Nephron (organoid): ENCODE measurements at regions not wholly inside any gene's neighbourhood (a gene's known extent, or its start where the extent isn't known, plus 50 kb on each side); places are given as distances from the start of the nearest gene placed in this dataset.

Experiments used
- H3K27ac Mint-ChIP-seq, 3 experiments: 2 replicates each; pipeline ENCODE4 v1.8.0; 2020; ENCODE audit warnings: mixed read lengths in 3 of 3, mild to moderate bottlenecking in 2 of 3, moderate library complexity in 1 of 3
- H3K27me3 Mint-ChIP-seq: 2 replicates; pipeline ENCODE4 v1.8.0; 2021; ENCODE audit warnings: low read depth, mild to moderate bottlenecking, moderate library complexity, mixed read lengths
- H3K36me3 Mint-ChIP-seq: 2 replicates; pipeline ENCODE4 v1.8.0; 2020; ENCODE audit warnings: low read depth, mixed read lengths
- H3K4me1 Mint-ChIP-seq: 2 replicates; pipeline ENCODE4 v1.8.0; 2020; ENCODE audit warnings: mixed read lengths
- H3K4me3 Mint-ChIP-seq, 3 experiments: 2 replicates each; pipeline ENCODE4 v1.8.0; 2020; ENCODE audit warnings: mild to moderate bottlenecking in 3 of 3, mixed read lengths in 3 of 3, moderate library complexity in 2 of 3
- H3K9me3 Mint-ChIP-seq: 2 replicates; pipeline ENCODE4 v1.8.0; 2020; ENCODE audit warnings: mixed read lengths
- CTCF ChIP-seq, 3 experiments: fragments of 200-600 bp; sonication (generic); IDR thresholded peaks; one replicate each; pipeline ENCODE4 v1.5.0; 2021; ENCODE audit warnings: antibody characterized with exemption in 3 of 3; ENCODE audit not compliant: unreplicated experiment in 3 of 3

DNA sequence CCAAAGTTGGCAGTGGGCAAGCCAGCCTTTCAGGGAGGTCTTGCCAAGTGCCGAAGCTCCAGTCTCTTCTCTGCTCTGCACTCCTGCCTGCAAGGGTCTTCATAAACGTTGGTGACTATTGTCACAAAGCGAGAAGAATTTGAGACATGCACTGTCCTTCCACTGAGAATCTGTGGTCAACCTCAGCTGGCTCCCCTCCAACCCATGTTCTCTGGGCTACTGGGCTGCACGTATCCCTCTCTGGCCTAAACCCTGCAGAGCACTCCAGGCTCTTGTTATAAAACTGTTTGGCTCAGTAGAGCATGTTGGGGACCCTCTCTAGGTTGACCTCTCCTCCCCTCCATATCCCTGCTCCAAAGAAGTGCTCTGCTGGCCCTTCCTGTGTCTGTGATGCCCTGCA, 260.4 kb upstream of the NFE2L3 start:
- H3K27ac Mint-ChIP-seq, result no peak overlapping the region
- H3K36me3 Mint-ChIP-seq, result no peaks in the 10 kb centered on the region
- H3K4me1 Mint-ChIP-seq, result peaks cover 41% of the 10 kb centered on the region

DNA sequence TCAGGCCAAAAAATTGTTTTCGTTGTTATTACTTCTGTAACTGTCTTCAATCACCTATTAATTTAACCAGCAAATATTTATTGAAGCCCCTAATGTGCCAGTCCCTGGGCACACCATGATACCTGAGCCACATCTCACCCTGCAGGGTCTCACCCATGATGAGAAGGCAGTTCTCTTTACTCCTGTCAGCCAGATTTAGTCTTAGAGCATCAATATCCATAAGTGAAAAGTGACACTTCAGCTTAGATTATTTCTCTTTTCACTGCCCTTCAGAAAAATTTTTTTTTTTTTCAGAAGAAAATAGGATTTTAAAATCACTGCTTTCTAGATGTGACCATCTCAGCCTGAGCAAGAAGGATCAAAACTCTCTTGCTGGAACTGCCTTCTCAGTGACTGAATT, 258.6 kb upstream of the NFE2L3 start:
- Mint-ChIP-seq H3K36me3 (no peaks in the 10 kb centered on the region), H3K27ac (peak overlapping the region; percentile 78 to 99 (median 86)), H3K27me3 (peaks cover 20% of the 10 kb centered on the region)

More for the DNA sequence above, 260.4 kb upstream of the NFE2L3 start:
- no peak for TF ChIP-seq CTCF (IDR thresholded peaks at IDR 0.05; ENCODE audit: unreplicated experiment in 3 of 3)
- Mint-ChIP-seq H3K9me3 (no peaks in the 10 kb centered on the region), H3K27me3 (peaks cover 25% of the 10 kb centered on the region), H3K4me3 (no peak overlapping the region)

DNA sequence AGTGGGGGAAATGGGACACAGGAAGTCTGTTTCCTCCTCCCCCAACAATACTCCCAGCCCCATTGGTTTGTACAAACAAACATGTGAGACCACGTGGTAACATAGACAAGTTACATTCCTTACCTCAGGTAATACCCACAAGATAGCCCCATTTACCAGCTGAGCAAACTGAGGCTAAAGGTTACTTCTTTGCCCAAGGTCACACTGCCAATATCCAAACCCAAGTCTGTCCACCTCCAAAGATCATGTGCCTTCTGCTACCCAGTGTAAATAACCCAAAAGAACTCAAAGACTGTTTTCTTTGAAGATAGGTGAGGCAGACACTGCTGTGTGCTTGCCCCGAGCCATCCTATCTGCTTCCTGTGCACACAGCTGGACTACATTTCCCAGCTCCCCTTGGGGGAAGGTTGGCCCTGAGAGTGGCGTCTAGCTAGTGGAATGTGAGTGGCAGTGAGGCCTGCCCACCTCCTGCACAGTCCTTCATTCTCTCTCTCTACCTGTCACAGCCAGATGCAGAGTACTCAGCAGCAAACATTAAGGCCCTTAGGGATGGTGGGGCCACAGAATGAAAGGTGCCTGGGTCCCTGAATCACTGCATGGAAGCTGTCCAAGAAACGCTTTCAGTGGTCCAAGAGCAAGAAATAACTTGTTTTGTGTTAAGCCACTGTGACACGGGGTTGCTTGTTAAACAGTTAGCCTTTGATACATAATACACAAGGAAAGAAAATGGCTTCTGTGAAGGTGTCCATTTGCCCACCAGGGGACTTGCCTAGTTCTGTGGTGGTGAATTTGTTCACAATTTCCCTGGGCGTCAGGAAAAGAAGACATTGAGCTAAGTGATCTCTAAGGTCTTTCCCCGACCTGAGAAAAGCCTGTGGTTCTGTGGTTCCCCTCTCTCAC, 257.7 kb upstream of the NFE2L3 start:
- no peak for TF ChIP-seq CTCF (IDR thresholded peaks at IDR 0.05; ENCODE audit: unreplicated experiment in 3 of 3)
- Mint-ChIP-seq H3K27ac (peak overlapping the region; percentile 48 to 59 (median 57)), H3K4me1 (peaks cover 39% of the 10 kb centered on the region), H3K27me3 (peaks cover 13% of the 10 kb centered on the region), H3K4me3 (peak overlapping the region; percentile 49 to 80 (median 75)), H3K9me3 (no peaks in the 10 kb centered on the region), H3K36me3 (no peaks in the 10 kb centered on the region)

More for the DNA sequence above, 258.6 kb upstream of the NFE2L3 start:
- no peaks in the 10 kb centered on the region for H3K9me3 Mint-ChIP-seq
- no peak for TF ChIP-seq CTCF (IDR thresholded peaks at IDR 0.05; ENCODE audit: unreplicated experiment in 3 of 3)
- peak overlapping the region; percentile 48 to 92 (median 90) for H3K4me3 Mint-ChIP-seq
- peaks cover 40% of the 10 kb centered on the region for H3K4me1 Mint-ChIP-seq

- Mint-ChIP-seq H3K27ac (peak overlapping the region in 2 of 3 experiments; percentile 48 to 50), H3K27me3 (peaks cover 14% of the 10 kb centered on the region), H3K4me1 (peaks cover 37% of the 10 kb centered on the region), H3K4me3 (peak overlapping the region; percentile 70 to 80 (median 75)), H3K36me3 (no peaks in the 10 kb centered on the region), H3K9me3 (no peaks in the 10 kb centered on the region)
- peak; percentile 78 to 85 (median 82) for TF ChIP-seq CTCF (IDR thresholded peaks at IDR 0.05; ENCODE audit: unreplicated experiment in 3 of 3)
Observed at GRCh38 chr7:25894902-25895791, 256.9 kb upstream of the NFE2L3 start.

- Mint-ChIP-seq H3K9me3 (no peaks in the 10 kb centered on the region), H3K4me3 (peak overlapping the region; percentile 70 to 80 (median 75)), H3K27me3 (peaks cover 15% of the 10 kb centered on the region), H3K36me3 (no peaks in the 10 kb centered on the region), H3K27ac (no peak overlapping the region), H3K4me1 (peaks cover 37% of the 10 kb centered on the region)
- no peak for TF ChIP-seq CTCF (IDR thresholded peaks at IDR 0.05; ENCODE audit: unreplicated experiment in 3 of 3)
Observed at GRCh38 chr7:25895792-25896171, 256.2 kb upstream of the NFE2L3 start.
